DOHH2 (cell line): ENCODE measurements at regions not wholly inside any gene's neighbourhood (a gene's known extent, or its start where the extent isn't known, plus 50 kb on each side); places are given as distances from the start of the nearest gene placed in this dataset.
"Not testable (repeated sequence)": the region's sequence is repeated elsewhere in the genome, so short reads cannot be mapped to it uniquely, and the experiment has no call there.

Experiments used
- H3F3A ChIP-seq: fragments of 200-600 bp; sonication (generic), shearing (Covaris generic); 2 replicates; pipeline ENCODE4 v1.6.0; 2016; ENCODE audit warnings: antibody characterized with exemption, mild to moderate bottlenecking; ENCODE audit not compliant: control insufficient read depth, insufficient read depth
- H3K27ac ChIP-seq: fragments of 200-600 bp; sonication (generic); 2 replicates; pipeline ENCODE4 v1.5.1; 2014; ENCODE audit warnings: low read depth, mild to moderate bottlenecking, low read length, moderate library complexity
- H3K27me3 ChIP-seq: fragments of 200-600 bp; sonication (generic); 2 replicates; pipeline ENCODE4 v1.6.1; 2014; ENCODE audit warnings: mild to moderate bottlenecking, low read length, mixed read lengths; ENCODE audit not compliant: control insufficient read depth
- H3K36me3 ChIP-seq: fragments of 200-600 bp; sonication (generic); 2 replicates; pipeline ENCODE4 v1.6.1; 2014; ENCODE audit warnings: mild to moderate bottlenecking, low read length, moderate library complexity, mixed read lengths; ENCODE audit not compliant: control insufficient read depth
- H3K4me1 ChIP-seq: fragments of 200-600 bp; sonication (generic); 2 replicates; pipeline ENCODE4 v1.6.1; 2014; ENCODE audit warnings: mild to moderate bottlenecking, low read length, mixed read lengths; ENCODE audit not compliant: control insufficient read depth
- H3K4me2 ChIP-seq: fragments of 200-600 bp; sonication (generic); 2 replicates; pipeline ENCODE4 v1.6.0; 2014; ENCODE audit warnings: mild to moderate bottlenecking, low read length, moderate library complexity
- H3K4me3 ChIP-seq: fragments of 200-600 bp; sonication (generic); 2 replicates; pipeline ENCODE4 v1.5.1; 2014; ENCODE audit warnings: mild to moderate bottlenecking, low read length, mixed read lengths
- H3K79me2 ChIP-seq: fragments of 200-600 bp; sonication (generic); 2 replicates; pipeline ENCODE4 v1.6.1; 2014; ENCODE audit warnings: mild to moderate bottlenecking, low read length, mixed read lengths; ENCODE audit not compliant: control insufficient read depth
- H3K9me2 ChIP-seq: fragments of 200-600 bp; sonication (generic); replicated peaks from 2 replicates; pipeline ENCODE4 v1.6.1; 2014; ENCODE audit warnings: mild to moderate bottlenecking, low read length, mixed read lengths; ENCODE audit not compliant: control insufficient read depth
- H3K9me3 ChIP-seq: fragments of 200-600 bp; sonication (generic); 2 replicates; pipeline ENCODE4 v1.6.1; 2014; ENCODE audit warnings: antibody characterized with exemption, low read length, mixed read lengths; ENCODE audit not compliant: control insufficient read depth, insufficient read depth
- H4K20me1 ChIP-seq: fragments of 200-600 bp; sonication (generic); 2 replicates; pipeline ENCODE4 v1.6.0; 2014; ENCODE audit warnings: low read depth, mild to moderate bottlenecking, antibody characterized with exemption, low read length, moderate library complexity; ENCODE audit not compliant: control insufficient read depth, insufficient read depth
- EZH2phosphoT487 ChIP-seq: fragments of 200-600 bp; sonication (generic); IDR thresholded peaks from 2 replicates; pipeline ENCODE4 v1.6.1; 2017; ENCODE audit warnings: borderline replicate concordance, mild to moderate bottlenecking, antibody characterized with exemption, low read length, moderate library complexity, mixed read lengths
- TF ChIP-seq, protein P1 (sequence below): fragments of 200-600 bp; sonication (generic); IDR thresholded peaks from one replicate; pipeline ENCODE4 v1.5.1; 2014; ENCODE audit warnings: antibody characterized with exemption, mild to moderate bottlenecking, low read depth, low read length; ENCODE audit not compliant: poor library complexity, severe bottlenecking

DNA sequence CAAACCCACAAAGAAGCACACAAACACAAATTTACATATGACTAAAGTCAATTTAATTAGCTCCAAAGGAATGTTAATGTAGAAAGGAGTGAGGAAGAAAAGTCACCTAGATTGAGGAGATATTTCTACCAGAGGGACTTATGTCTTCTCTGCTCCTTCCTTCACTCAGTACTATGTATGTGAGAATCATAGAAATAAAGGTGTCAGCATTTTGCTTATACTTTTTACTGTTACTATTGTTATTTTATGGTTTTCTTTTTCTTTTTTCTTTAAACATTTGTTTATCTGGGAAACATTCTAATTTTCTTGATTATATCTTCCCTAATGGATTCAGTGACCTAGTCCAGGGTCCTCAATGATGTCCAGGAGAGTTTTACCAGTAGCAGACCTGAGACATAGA, 511.9 kb upstream of the NCAM2 start:
- H3K4me2 ChIP-seq = no peak overlapping the region
- TF ChIP-seq, protein P1, sequence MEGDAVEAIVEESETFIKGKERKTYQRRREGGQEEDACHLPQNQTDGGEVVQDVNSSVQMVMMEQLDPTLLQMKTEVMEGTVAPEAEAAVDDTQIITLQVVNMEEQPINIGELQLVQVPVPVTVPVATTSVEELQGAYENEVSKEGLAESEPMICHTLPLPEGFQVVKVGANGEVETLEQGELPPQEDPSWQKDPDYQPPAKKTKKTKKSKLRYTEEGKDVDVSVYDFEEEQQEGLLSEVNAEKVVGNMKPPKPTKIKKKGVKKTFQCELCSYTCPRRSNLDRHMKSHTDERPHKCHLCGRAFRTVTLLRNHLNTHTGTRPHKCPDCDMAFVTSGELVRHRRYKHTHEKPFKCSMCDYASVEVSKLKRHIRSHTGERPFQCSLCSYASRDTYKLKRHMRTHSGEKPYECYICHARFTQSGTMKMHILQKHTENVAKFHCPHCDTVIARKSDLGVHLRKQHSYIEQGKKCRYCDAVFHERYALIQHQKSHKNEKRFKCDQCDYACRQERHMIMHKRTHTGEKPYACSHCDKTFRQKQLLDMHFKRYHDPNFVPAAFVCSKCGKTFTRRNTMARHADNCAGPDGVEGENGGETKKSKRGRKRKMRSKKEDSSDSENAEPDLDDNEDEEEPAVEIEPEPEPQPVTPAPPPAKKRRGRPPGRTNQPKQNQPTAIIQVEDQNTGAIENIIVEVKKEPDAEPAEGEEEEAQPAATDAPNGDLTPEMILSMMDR = no peak
- TF ChIP-seq EZH2phosphoT487 = no peak
- H3K27ac ChIP-seq = no peak overlapping the region
- no peaks in the 10 kb centered on the region for H3K4me1 ChIP-seq
- no peaks in the 10 kb centered on the region for H3K9me3 ChIP-seq
- H4K20me1 ChIP-seq = no peaks in the 10 kb centered on the region
- H3K9me2 ChIP-seq = no peaks in the 10 kb centered on the region
- H3K27me3 ChIP-seq = no peaks in the 10 kb centered on the region
- H3K36me3 ChIP-seq = no peaks in the 10 kb centered on the region
- no peaks in the 10 kb centered on the region for H3F3A ChIP-seq
- no peaks in the 10 kb centered on the region for H3K79me2 ChIP-seq
- no peak overlapping the region for H3K4me3 ChIP-seq

DNA sequence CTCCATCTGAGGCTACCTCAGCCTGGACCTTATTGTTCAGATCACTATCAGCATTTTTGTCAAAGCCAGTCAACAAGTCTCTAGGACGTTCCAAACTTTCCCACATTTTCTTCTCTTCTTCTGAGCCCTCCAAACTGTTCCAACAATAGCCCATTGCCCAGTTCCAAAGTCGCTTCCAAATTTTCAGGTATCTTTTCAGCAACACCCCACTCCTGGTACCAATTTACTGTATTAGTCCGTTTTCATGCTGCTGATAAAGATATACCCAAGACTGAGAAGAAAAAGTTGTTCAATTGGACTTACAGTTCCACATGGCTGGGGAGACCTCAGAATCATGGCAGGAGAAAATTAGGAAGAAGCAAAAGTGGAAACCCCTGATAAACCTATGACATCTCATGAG, 495.3 kb upstream of the NCAM2 start:
- H3K27ac ChIP-seq, H3K4me3 ChIP-seq, H3K4me2 ChIP-seq, H3K4me1 ChIP-seq, H3F3A ChIP-seq, H3K9me3 ChIP-seq, H3K36me3 ChIP-seq, H3K79me2 ChIP-seq, H4K20me1 ChIP-seq, H3K9me2 ChIP-seq, H3K27me3 ChIP-seq: not testable (repeated sequence)

DNA sequence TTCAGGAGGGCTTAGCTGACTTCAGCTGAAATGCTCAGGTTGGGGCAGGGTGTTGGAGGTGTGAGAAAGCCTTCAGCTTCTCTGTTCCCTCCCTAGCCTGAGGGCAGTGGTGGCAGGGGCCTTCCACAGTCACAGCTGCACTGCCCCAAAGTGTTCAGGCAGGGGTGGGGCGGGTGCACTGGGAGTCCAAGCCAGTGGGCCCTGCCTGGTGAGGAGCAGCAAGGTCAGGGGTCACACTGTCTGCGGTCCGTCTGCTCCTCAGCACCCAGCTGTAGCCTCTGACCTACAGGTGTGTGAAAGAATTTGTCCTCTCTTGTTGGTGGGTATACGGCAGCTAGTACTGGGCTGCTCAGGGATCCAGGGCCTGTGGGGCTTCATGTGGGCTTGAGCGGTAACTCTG, 490.4 kb upstream of the NCAM2 start:
- Histone ChIP-seq H3K79me2 (no peaks in the 10 kb centered on the region), H3K9me3 (peaks cover 6% of the 10 kb centered on the region; the same call in 1 of the 2 replicates), H3K9me2 (no peaks in the 10 kb centered on the region), H4K20me1 (no peaks in the 10 kb centered on the region), H3K4me2 (no peak overlapping the region), H3F3A (no peaks in the 10 kb centered on the region), H3K4me1 (no peaks in the 10 kb centered on the region), H3K27ac (no peak overlapping the region), H3K27me3 (no peaks in the 10 kb centered on the region), H3K36me3 (no peaks in the 10 kb centered on the region), H3K4me3 (no peak overlapping the region)
- TF ChIP-seq, protein P1 = no peak

DNA sequence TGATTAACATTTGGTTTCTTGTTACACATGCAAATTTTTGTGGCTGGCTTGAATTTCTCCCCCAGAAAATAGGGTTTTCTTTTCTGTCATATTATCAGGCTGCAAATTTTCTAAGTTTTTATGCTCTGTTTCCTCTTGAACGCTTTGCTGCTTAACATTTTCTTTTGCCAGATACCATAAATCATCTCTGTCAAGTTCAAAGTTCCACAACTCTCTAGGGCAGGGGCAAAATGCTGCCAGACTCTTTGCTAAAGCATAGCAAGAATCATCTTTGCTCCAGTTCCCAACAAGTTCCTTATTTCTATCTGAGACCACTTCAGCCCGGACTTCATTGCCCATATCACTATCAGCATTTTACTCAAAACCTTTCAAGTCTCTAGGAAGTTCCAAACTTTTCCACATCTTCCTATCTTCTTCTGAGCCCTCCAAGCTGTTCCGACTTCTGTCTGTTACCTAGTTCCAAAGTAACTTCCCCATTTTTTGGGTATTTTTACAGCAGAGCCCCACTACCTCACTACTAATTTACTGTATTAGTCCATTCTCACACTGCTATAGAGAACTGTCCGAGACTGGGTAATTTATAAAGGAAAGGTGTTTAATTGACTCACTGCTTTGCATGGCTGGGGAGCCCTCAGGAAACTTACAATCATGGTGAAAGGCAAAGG, 486.9 kb upstream of the NCAM2 start:
- H3K36me3 ChIP-seq = no peaks in the 10 kb centered on the region
- no peak overlapping the region for H3K27ac ChIP-seq
- H3K9me3 ChIP-seq = peaks cover 6% of the 10 kb centered on the region; the same call in 1 of the 2 replicates
- no peaks in the 10 kb centered on the region for H3K4me1 ChIP-seq
- no peaks in the 10 kb centered on the region for H3F3A ChIP-seq
- no peaks in the 10 kb centered on the region for H3K9me2 ChIP-seq
- no peaks in the 10 kb centered on the region for H3K27me3 ChIP-seq
- H3K4me3 ChIP-seq = no peak overlapping the region
- TF ChIP-seq EZH2phosphoT487 = no peak
- TF ChIP-seq, protein P1 = no peak
- no peak overlapping the region for H3K4me2 ChIP-seq
- no peaks in the 10 kb centered on the region for H3K79me2 ChIP-seq
- no peaks in the 10 kb centered on the region for H4K20me1 ChIP-seq
